ENCODE measurements at regions not wholly inside any gene's neighbourhood (a gene's known extent, or its start where the extent isn't known, plus 50 kb on each side); places are given as distances from the start of the nearest gene placed in this dataset.
"Not testable (repeated sequence)": the region's sequence is repeated elsewhere in the genome, so short reads cannot be mapped to it uniquely, and the experiment has no call there.

DNA sequence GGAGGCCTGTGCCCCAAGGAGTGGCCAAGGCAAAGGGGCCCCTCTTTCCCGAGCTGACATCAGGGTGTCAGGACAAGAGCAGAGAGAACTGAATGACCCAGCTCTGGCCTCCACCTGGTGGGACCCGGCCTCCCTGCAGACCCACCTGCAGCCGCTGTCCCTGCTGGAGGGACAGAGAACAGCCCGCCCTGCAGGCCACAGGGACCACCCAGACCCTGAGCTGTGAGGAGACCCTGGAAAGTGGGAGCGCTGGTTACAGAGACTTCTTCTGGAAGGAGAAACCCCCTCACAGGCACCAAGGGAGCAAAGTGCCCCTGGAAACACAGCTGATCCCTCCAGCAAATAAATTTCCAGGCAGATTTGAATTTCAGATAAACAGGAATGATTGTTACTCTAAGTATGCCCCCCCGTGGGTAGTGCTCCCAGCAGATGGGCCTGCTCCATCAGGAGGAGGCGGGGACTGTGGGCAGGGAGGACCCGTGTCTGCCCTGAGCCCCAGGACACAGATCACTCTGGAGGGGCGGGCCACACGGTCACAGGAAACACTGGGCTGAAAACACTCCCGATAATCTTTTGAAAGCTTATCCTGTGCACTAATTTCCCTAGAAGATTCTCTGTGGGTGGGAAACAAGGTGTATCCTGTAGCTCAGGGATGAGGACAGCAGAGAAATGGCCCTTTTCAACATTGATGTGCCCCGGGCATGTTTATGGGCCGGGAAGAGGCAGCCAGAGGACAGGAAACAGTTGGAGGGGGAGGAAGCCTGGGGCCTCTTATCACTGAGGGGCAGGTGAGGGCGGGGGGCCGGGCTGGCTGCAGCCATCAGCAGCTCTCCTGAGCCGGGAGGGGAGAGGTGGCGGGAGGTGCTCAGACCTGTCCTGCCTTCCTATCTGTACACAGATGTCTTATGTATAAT lies 276.0 kb downstream of the ADGRD1 start:
- DNase-seq (ENCODE audit: low read depth): no peak

DNA sequence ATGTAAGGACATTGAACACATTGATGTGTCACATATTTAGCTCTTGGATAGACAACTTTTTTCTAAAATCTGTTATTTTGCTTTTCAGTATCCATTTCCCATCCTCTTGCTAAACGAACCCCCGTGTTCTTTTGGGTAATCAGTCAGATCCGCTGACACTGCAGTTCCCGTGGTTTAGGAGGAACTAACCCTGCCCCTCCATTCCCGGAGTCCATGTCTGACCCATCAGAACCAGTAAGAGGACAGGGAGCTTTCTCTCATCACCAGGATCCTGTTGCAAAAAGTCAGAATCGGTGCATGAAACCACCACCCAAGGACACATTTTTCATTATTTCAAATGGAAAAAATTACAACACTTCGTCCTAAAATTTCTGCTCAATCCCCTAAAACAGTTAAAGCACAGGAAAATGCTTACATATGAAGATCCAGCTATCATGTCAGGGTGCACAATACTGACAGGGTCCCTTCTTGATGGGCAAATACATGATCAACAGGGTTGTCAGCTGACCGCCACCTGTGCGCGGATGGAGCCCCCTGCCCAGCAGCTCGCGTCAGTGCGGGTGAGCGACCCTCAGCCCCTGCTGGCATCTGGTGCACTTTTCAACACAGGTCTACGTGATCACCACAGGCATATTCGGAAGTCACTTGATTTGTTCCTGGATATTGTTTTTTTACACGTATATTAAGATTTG lies 276.8 kb downstream of the ADGRD1 start:
- no peak for DNase-seq (ENCODE audit: low read depth)

DNA sequence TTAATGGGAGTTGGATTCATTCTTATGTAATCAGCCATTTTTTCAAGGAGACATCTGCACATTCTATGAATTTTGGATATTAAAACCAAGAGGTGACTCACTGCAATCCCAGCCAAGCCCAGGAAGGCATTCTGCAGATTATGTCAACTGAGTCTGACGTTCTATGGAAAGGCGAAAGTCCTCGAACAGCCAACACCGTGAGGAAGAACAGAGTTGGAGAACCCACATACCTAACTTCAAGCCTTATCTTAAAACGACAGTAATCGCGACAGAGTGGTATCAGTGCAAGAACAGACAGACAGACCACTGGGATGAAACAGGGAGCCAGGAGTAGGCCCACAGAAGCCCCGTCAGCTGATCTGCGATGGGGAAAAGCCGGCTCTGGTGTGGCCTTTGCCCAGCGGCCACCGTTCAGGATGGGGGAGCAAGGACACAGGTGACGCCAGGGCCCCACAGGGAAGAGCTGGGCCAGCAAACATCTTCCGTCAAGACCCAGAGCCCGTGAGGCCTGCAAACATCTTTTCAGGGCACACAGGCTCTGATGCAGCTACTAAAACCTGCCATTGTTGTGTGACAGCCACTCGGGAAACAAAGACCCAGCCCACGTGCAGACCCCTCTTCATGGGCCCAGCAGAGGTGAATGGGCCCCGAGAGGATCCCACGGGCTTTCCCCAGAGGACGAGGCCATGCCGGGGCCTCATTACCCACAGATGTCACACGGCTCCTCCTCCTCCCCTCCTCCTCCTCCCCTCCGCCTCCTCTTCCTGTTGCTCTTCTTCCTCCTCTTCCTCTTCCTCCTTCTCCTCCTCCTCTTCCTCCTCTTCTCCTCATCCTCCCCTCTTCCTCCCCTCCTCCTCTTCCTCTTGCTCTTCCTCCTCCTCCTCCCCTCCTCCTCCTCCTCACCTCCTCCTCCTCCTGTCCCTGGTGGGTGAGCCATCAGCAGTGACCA lies 277.6 kb downstream of the ADGRD1 start:
- DNase-seq (ENCODE audit: low read depth): no peak

DNA sequence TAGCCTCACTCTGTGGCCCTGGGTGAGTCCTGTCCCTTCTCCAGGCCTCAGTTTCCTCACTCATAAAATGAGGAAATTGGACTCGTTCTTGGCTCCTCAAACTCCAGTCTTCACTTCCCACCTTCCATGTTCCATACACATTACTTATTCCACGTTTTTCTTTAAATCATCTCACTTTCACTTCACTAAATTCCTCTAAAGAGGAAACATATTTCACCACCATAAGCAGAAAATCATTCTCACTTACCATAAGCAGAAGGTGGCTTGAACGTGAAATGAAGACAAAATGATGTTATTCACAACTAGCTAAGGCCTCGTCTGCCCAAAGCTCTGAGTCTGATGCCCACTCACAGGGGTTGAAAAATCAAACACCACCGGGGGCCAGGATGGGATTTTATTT lies 278.3 kb downstream of the ADGRD1 start:
- no peak for DNase-seq (ENCODE audit: low read depth)

DNA sequence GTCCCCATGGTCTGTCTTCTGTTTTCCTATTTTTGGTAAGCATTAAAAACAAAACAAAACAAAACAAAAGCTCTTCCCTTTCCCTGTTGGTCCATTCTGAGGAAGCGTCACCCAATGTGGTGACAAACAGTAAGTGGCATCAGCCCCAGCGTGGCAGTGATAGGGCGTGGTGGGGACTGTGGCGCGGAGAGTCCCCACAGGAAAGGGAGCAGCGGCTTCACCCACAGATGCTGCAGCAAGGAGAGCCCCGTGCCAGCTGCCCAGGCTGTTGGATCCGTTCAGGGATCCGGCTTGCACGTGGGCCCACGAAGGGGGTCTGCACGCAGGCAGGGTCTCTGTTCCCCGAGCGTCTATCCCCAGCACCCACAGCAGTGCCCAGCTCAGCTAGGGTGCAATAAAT lies 279.2 kb downstream of the ADGRD1 start:
- not testable (repeated sequence) for DNase-seq (ENCODE audit: low read depth)

DNA sequence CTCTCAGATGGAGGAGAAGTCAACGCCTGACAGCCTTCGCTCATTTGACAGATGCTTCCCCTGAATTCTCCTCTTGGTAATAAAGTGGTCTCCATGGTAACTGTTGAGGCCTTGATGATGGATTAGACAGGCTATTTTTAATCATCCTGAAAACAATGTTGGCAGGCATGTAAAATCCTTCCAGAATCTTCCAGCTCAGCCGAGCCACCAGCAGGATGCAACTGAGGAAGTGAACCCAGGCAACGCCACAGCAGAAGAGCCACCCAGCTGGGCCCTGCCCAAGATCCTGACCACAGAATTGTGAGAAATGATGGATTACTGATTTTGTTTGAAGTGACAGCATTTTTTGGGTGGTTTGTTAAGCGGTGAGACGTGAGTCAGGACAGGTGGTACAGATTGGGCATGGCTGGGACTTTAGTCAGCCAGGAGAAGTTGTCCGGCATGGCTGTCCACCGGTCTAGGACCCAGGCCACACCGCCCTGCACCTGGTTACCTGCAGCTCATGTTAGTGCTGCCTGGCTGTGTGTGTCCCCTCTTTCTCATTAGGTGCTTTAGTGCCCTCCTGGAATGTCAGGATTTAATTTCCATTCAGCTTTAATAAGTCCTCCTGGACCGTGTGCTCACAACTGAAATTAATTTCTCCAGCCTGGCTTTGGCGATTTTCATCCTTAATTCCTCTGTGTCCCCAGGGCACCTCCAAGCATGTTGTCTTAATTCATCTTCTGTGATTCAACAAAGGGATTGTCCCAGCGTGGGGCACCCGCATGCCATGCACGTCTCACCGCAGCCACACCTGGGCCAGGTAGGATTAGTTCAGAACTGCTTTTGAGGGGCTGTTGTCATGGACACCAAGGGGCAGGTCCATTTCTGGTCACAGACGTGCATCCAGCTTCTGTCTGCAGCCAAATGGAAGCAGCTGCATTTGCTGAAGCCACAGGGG lies 280.4 kb downstream of the ADGRD1 start:
- DNase-seq (ENCODE audit: low read depth): not testable (repeated sequence)

DNA sequence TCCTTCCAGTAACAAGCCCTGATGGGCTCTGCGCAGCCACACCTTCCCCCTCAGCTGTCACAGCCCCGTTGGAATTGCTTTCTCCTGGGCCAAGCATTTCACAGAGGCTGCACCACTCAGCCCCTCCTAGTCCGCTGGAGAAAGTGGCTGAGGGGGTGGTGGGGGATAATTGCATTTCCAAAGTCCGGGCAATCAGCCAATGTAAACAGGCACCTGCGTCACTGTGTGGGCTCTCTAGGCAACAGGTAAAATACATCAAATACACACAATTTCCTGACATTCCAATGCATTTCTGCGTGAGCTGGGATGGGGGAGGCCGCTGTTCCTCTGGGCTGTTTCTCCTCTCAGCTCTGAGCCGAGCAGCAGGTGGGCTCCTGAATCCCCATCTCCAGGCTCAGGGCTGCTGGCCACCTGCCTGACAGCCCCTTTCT lies 281.1 kb downstream of the ADGRD1 start:
- DNase-seq (ENCODE audit: low read depth): not testable (repeated sequence)

DNA sequence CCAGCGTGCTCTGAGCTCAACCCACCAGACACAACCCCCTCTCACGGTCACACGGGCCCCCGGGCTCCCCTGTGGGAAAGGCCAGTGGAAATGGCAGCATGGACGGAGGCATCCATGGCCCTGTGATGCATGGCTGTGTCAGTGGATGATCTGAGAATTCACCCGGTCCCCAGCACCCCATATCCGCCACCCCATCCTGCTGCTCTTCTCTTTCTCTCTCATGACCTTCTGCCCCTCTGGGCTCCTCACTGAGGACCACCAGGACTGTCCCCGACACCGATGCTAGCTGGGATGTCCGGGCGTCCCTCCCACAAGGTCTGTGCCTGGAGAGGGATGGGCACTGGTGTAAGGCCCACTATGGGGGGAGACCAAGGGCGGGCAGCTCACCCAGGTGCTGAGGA lies 282.2 kb downstream of the ADGRD1 start:
- DNase-seq (ENCODE audit: low read depth): no peak

DNA sequence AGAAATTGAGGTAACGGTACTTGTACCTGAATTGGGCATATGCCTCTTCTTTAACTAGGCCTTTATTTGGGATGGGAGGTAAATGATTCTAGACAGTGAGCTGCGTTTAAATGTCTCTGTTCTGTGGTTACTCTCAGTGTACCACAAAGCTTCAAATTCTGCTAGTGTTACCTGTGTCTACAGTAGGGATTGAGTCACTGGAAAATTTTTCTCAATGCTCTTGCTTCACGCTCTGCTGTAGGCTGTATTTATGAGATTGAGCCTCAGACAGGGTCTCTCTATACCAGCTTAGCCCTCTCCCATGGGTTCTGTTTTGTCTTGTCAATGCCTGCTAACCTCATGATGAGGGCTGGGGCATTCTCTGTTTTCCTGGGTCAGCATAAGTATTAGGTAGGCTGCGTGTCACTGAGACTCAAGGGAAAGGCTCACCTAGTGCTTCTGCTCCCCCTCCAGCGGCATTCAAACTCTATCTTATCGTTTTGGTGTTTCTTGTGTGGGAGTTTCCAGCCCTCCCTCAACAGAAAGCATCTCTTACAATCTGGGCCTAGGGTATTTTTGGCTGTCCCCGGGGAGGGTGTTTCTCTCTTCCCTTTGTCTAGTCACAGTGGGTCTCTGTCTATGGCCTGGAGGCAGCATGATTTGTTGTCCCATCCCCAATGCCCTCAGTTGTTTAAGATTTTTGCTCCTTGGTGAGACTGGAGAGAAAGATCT lies 285.8 kb downstream of the ADGRD1 start:
- no peak for DNase-seq (ENCODE audit: low read depth)

DNA sequence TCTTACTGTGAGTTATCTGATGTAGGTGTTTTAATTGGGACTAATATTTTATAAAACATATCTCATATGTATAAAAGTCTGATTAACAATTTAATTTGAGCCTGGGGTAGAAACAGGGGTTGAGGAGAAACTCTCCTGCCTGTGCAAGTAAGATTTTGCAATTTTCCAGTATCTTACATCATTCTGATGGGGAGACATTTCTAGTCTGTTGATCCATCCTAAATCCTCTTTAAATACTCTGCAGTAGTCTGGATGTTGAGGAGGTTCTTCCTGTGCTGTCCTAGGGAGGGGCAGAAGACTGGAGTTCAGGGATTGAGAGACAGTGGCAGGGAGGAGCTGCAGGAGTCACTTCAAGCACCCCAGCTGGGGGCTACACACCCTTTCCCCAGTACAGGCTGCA lies 287.8 kb downstream of the ADGRD1 start:
- DNase-seq (ENCODE audit: low read depth): no peak

DNA sequence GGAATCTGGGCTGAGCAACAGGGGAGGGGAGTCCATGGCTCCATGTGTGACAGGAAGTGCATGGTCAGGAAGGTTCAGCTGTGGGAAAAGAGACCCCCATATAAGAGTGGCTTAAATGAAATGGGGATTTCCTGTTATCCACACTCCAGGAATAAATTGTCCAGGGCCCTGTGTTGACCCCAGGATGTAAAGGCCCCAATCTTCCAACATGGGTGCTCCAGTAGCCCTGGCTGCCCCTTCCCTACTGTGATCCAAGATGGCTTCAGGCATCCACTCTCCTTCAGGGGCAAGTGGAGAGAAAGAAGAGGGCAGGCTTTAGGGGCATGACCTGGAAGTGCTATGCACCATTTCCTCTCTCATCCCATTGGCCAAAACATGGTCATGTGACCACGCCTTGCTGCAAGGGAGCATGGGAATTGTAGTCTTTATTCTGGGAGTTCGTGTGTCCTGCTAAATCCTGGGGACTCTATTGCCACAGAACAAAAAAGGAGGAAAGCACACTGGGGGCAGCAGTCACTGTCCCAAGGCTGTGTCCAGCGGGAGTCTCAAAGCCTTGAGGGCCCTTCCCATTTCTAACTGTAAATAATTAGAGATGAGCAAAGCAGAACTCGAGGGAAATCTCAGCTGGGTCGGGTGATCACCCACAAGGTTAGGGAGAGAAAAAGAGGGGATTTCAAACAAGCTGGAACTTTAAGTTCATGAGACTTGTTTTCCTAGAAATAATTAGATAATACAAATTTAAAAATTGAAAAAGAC lies 289.2 kb downstream of the ADGRD1 start:
- no peak for DNase-seq (ENCODE audit: low read depth)

DNA sequence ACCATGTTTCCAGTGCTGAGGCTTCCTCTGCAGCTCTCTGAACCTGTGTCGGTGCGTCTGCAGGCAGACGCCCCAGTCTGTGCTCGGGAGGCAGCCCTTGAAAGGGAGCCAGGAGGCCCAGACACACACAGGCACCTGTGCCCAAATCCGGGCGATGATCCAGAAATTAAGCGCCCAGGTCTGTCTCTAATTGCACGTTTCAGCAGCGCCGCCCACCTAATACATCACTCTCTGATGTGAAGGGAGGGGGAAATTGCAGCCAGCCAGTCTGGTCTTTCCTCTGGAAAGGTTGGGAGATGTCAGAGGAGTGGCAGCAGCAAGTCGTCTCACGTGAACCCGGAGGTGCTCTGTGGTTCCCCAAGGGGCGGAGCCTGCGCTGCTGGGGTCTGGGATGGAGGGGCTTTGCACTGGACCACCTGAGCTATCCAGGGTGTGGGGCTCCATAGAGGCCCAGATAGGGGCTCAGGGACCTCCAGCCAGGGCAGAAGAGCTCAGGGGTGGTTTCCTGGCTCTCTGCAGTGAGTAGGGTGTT lies 290.5 kb downstream of the ADGRD1 start:
- not testable (repeated sequence) for DNase-seq (ENCODE audit: low read depth)

DNA sequence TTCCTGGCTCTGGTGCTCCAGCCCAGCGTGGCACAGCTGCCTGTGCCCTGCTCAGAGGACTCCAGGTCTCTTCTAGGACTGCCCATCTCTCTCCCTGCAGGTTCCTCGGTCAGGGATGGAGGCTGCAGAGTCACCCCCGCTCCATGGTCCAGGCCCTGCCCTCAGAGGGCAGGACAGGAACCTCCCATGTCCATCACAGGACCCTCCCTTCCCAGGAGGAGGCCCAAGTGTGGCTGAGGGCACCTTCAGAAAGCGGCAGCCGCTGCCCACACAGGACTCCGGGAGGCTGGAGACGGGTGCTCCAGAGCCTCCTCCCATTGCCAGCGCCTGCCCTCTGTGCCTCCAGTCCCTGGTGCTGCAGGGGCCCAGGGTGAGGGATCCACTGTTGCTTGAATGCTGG lies 291.5 kb downstream of the ADGRD1 start:
- DNase-seq (ENCODE audit: low read depth): not testable (repeated sequence)

DNA sequence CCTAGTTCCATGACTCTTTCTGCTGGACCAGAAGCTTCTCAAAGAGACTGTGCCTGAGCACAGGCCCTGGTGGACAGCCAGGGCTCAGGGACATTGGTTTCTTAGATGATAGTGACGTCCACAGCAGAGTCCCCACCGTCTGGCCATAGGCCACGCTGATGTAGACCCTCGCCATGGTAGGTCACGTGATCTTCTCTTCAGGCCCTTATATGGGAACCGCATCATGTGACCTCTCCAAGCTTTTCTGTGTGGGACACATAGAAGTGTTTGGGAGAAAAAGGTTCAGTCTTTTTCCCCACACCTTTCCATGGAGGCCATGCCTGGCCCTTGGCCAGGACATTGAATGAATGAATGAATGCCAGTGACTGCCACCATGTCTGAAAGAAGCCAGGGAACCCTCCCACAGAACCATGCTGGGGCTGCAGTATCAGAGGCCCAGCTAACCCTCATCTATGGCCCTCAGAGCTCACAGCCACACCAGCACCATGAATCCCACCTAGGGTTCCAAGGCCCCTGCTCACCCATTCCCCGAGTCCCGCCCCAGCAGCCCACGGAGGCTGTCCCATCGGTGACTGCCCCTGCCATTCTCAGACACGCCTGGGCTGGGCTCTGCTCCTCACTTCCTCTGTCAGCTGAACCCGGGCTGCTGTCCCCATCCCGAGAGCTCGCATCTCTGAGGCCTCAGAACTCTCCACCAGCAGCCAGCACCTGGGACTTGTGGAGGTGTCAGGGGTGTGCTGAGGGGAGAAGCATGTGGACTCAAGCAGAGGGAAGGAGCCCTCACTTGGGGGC lies 292.1 kb downstream of the ADGRD1 start:
- DNase-seq (ENCODE audit: low read depth): no peak

DNA sequence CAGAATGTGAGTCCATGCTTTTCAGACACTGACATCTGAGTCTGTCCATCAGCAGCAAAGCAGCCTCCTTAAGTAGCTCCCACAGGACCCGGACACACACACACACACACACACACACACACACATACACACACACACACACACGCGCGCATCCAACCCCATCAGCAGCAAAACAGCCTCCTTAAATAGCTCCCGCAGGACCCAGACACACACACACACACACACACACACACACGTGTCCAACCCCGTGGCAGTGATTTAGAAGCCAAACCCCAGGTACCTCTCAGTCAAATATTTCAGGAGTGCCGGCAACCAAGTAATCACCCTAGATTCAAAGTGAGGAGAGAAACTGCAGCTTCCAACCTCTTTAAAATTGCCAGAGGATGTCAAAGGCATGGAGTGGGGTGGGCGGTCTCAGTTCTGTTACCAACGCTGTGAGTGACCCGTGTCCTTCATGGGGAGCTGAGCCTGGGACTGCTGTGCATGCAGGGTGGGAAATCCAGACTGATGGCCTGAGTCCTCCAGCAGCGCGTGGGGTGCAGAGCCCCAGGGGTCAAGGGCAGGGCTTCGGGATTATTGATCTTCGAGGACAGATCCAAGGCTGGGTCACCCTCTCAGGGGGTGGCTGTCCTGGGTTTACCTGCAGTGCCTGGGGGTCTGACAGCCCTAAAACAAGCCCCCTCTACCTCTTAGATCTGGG lies 293.5 kb downstream of the ADGRD1 start:
- not testable (repeated sequence) for DNase-seq (ENCODE audit: low read depth)

DNA sequence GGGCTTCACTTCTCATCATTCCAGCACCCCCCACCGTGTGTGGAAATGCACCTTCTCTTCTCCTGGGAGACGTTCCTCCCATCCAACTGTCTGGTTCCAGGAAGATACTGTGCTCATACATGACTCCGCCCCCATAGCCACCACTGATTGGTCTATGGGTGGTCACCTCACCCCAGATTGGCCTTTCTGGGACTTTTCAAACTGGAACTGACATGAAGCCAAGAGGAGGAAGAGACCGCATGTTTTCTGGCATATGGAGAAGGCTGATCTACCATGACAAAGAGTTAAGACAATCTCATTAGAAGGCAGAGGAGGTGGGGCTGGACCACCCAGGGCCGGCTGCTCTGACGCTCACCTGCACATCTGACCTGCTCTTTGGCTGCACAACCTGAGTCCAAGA lies 294.2 kb downstream of the ADGRD1 start:
- not testable (repeated sequence) for DNase-seq (ENCODE audit: low read depth)

DNA sequence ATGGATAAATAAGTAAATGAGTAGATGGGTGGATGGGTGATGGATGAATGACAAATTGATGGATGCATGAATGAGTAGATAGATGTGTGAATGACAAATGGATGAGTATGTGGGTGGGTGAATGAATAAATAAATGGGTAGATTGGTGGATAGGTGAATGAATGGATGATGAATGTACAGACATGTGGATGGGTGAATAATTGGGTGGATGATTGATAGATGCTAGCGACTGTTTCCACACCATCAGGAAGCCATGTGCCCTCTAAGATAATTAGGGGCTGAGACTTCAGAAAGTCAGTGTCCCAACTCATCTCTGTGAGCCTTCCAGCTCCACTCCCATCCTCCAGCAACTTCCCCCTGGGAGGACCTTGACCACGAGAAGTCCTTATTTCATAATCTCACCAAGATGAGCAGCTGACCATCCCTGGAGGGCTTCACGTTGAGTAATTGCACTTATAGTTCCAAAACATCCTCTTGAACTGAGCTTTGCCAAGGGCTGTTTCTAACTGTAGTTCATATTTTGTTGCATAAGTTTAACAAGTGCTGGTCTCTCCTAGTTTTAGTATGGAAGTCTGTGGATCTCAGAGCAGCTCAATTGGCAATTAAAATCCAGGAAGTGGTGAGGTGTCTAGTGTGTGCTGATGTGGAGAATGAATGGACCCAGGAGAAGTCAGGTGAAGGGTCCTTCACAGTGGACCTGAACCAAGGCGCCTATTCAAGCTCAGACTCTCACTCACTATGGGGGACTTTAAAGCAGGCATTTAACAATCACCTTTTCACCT lies 295.7 kb downstream of the ADGRD1 start:
- DNase-seq (ENCODE audit: low read depth): no peak
